ENCODE measurements at regions not wholly inside any gene's neighbourhood (a gene's known extent, or its start where the extent isn't known, plus 50 kb on each side); places are given as distances from the start of the nearest gene placed in this dataset.

DNA sequence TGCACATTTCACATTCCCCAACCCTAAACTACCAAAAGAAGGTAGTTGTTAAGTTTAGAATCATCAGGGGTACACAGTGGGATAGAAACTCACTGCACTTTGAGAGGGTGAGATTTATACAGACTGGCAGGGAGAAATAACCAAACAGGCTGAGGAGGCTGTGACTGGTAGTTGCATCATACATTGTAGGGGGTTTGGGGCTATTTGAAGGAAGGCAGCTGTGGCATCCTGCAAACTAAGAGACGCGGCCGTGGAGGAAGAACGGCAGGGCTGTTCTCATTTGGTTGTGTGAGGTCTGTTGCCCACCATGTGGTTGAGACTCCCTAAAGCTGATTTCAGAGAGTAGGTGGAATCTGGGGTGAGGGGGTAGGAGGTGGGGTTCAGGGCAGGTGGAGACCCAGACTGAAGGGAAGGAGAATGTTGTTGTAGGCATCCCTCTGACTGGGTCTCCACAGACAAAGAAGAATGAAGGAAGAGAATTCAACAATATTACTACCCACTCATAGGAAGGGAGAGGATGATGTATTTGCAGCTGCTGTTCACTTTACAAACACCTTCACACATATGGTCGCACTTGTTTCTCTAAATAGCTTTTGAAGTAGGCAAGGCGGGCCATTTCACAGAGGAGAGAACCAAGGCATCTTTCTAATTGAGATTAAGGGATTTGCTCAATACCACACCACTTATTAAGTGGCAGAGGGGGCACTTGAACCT is 170.9 kb upstream of the SIX2 start:
- H3K9me2 ChIP-seq (replicated peaks; ENCODE audit: insufficient read depth, low read length): no peaks in the 10 kb centered on the region
- no peaks in the 10 kb centered on the region for H3K4me1 ChIP-seq (ENCODE audit: low read length)
- H3K27ac ChIP-seq (ENCODE audit: low read length): no peak overlapping the region
- no peak overlapping the region for H3K4me2 ChIP-seq (ENCODE audit: low read depth, low read length)
- no peak overlapping the region for H3K4me3 ChIP-seq (ENCODE audit: low read length)
- TF ChIP-seq, protein P1, sequence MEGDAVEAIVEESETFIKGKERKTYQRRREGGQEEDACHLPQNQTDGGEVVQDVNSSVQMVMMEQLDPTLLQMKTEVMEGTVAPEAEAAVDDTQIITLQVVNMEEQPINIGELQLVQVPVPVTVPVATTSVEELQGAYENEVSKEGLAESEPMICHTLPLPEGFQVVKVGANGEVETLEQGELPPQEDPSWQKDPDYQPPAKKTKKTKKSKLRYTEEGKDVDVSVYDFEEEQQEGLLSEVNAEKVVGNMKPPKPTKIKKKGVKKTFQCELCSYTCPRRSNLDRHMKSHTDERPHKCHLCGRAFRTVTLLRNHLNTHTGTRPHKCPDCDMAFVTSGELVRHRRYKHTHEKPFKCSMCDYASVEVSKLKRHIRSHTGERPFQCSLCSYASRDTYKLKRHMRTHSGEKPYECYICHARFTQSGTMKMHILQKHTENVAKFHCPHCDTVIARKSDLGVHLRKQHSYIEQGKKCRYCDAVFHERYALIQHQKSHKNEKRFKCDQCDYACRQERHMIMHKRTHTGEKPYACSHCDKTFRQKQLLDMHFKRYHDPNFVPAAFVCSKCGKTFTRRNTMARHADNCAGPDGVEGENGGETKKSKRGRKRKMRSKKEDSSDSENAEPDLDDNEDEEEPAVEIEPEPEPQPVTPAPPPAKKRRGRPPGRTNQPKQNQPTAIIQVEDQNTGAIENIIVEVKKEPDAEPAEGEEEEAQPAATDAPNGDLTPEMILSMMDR (IDR thresholded peaks at IDR 0.05; ENCODE audit: low read length): no peak
- TF ChIP-seq EZH2phosphoT487 (IDR thresholded peaks at IDR 0.05; ENCODE audit: low read length): no peak
- no peak for TF ChIP-seq EZH2 (optimal IDR thresholded peaks at IDR 0.05; ENCODE audit: low read depth, low read length)
- H3K9ac ChIP-seq (ENCODE audit: low read length): no peak overlapping the region
- no peak overlapping the region for H2AFZ ChIP-seq (ENCODE audit: low read length)
- H4K20me1 ChIP-seq (ENCODE audit: insufficient read depth, low read length): no peaks in the 10 kb centered on the region
- no peaks in the 10 kb centered on the region for H3K79me2 ChIP-seq (ENCODE audit: low read length)
- no peaks in the 10 kb centered on the region for H3K36me3 ChIP-seq (replicated peaks; ENCODE audit: insufficient read depth, low read length)
- H3F3A ChIP-seq (ENCODE audit: insufficient read depth, low read length): no peaks in the 10 kb centered on the region
- H3K9me3 ChIP-seq (replicated peaks; ENCODE audit: insufficient read depth, low read length): no peaks in the 10 kb centered on the region
- no peaks in the 10 kb centered on the region for H3K27me3 ChIP-seq (replicated peaks; ENCODE audit: insufficient read depth, low read length)
- no peak for DNase-seq

DNA sequence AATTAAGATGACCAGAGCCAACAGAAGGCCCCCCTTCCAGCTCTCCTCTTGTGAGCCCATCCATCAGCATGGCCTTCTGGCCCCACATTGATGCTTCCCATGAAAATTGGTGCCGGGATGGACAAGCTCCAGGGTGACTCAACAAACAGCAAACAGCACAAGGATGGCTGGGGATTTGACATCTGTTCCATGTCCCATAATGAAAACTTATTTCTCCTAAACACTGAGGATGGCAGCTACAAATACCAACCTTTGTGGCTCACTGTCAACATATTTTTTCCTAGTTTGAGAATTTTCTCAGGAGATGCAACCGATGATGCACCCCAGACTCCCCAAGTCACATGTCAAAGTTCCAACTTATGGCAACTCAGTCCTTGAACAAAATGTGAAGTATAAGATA is 169.6 kb upstream of the SIX2 start:
- Histone ChIP-seq H2AFZ (ENCODE audit: low read length) (no peak overlapping the region), H3K9ac (ENCODE audit: low read length) (no peak overlapping the region), H3K27ac (ENCODE audit: low read length) (no peak overlapping the region), H3K79me2 (ENCODE audit: low read length) (no peaks in the 10 kb centered on the region), H3F3A (ENCODE audit: insufficient read depth, low read length) (no peaks in the 10 kb centered on the region), H3K4me2 (ENCODE audit: low read depth, low read length) (no peak overlapping the region), H3K4me1 (ENCODE audit: low read length) (no peaks in the 10 kb centered on the region), H3K9me2 (replicated peaks; ENCODE audit: insufficient read depth, low read length) (no peaks in the 10 kb centered on the region), H3K36me3 (replicated peaks; ENCODE audit: insufficient read depth, low read length) (no peaks in the 10 kb centered on the region), H4K20me1 (ENCODE audit: insufficient read depth, low read length) (no peaks in the 10 kb centered on the region), H3K9me3 (replicated peaks; ENCODE audit: insufficient read depth, low read length) (no peaks in the 10 kb centered on the region), H3K4me3 (ENCODE audit: low read length) (no peak overlapping the region), H3K27me3 (replicated peaks; ENCODE audit: insufficient read depth, low read length) (no peaks in the 10 kb centered on the region)
- DNase-seq: no peak
- TF ChIP-seq, protein P1 (IDR thresholded peaks at IDR 0.05; ENCODE audit: low read length): no peak
- TF ChIP-seq EZH2phosphoT487 (IDR thresholded peaks at IDR 0.05; ENCODE audit: low read length): no peak
- TF ChIP-seq EZH2 (optimal IDR thresholded peaks at IDR 0.05; ENCODE audit: low read depth, low read length): no peak

DNA sequence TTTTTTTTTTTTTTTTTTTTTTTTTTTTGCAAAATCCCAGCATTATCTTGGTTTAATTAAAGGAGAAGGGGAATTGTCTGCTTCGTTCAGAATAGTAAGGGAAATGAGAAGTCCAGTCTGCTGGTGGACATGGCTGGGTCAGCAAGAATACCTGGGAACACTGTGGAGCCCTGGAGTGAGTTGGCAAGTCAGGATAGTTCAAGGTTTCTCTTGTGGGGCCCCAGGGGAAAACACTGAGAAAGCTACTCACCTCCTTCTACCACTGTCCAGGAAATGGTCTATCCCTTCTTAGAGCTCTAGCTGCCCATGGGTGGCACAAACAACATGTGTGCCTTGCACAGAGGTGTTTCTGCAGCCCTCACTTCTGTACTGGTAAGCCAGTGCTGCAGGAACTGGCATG is 169.1 kb upstream of the SIX2 start:
- no peaks in the 10 kb centered on the region for H4K20me1 ChIP-seq (ENCODE audit: insufficient read depth, low read length)
- no peak overlapping the region for H2AFZ ChIP-seq (ENCODE audit: low read length)
- H3K36me3 ChIP-seq (replicated peaks; ENCODE audit: insufficient read depth, low read length): no peaks in the 10 kb centered on the region
- H3K9me3 ChIP-seq (replicated peaks; ENCODE audit: insufficient read depth, low read length): no peaks in the 10 kb centered on the region
- no peak overlapping the region for H3K4me3 ChIP-seq (ENCODE audit: low read length)
- TF ChIP-seq EZH2phosphoT487 (IDR thresholded peaks at IDR 0.05; ENCODE audit: low read length): no peak
- TF ChIP-seq, protein P1 (IDR thresholded peaks at IDR 0.05; ENCODE audit: low read length): no peak
- no peak for TF ChIP-seq EZH2 (optimal IDR thresholded peaks at IDR 0.05; ENCODE audit: low read depth, low read length)
- no peak overlapping the region for H3K9ac ChIP-seq (ENCODE audit: low read length)
- no peaks in the 10 kb centered on the region for H3F3A ChIP-seq (ENCODE audit: insufficient read depth, low read length)
- no peak overlapping the region for H3K4me2 ChIP-seq (ENCODE audit: low read depth, low read length)
- H3K27me3 ChIP-seq (replicated peaks; ENCODE audit: insufficient read depth, low read length): no peaks in the 10 kb centered on the region
- H3K4me1 ChIP-seq (ENCODE audit: low read length): no peaks in the 10 kb centered on the region
- no peak overlapping the region for H3K27ac ChIP-seq (ENCODE audit: low read length)
- H3K79me2 ChIP-seq (ENCODE audit: low read length): no peaks in the 10 kb centered on the region
- H3K9me2 ChIP-seq (replicated peaks; ENCODE audit: insufficient read depth, low read length): no peaks in the 10 kb centered on the region
- DNase-seq: no peak
